GM12878 (cell line): ENCODE measurements at regions not wholly inside any gene's neighbourhood (a gene's known extent, or its start where the extent isn't known, plus 50 kb on each side); places are given as distances from the start of the nearest gene placed in this dataset.

Experiments used
- ATAC-seq: fragments of 200-7000 bp; cut with Tn5 transposase; 3 replicates; pipeline ENCODE4 v1.9.1; 2020; ENCODE audit warnings: mild to moderate bottlenecking, moderate library complexity
- BruUV-seq: library from RNA; stranded (reverse); fragments of 400-500 nt; replicated peaks from 2 replicates; lab custom pipeline; 2021; lab: Mats Ljungman, UMichigan
- CTCF ChIA-PET: fragments of 300-600 bp; sonication (Branson Sonifier 250); formaldehyde crosslinking; extraction: SDS; loops from one replicate; lab custom pipeline; 2021; ENCODE audit warnings: inconsistent platforms; lab: Yijun Ruan, JAX
- POLR2A ChIA-PET: fragments of 350-600 bp; formaldehyde crosslinking; extraction: SDS; loops from one replicate; lab custom pipeline; 2021; ENCODE audit warnings: inconsistent platforms; lab: Charles Lee
- RAD21 ChIA-PET: fragments of 300-600 bp; sonication (Branson Sonifier 250); formaldehyde crosslinking; loops from one replicate; lab custom pipeline; 2023; ENCODE audit warnings: antibody characterized with exemption; ENCODE audit not compliant: unreplicated experiment; lab: Charles Lee
- SMC1A ChIA-PET: fragments of 300-600 bp; sonication (Branson Sonifier 250); formaldehyde crosslinking; loops from one replicate; lab custom pipeline; 2023; ENCODE audit not compliant: unreplicated experiment, uncharacterized antibody; lab: Charles Lee
- DNase-seq: peaks from one replicate; pipeline ENCODE4 v3.0.0-alpha.2; 2011; ENCODE audit warnings: low read depth, low spot score
- FAIRE-seq: peaks from 3 replicates; lab custom pipeline; 2011; peaks lifted over from hg19 to GRCh38; lab: Jason Lieb, UNC
- H2AFZ ChIP-seq: 2 replicates; pipeline ENCODE4 v1.6.0; 2011; ENCODE audit warnings: low read depth, low read length, control low read depth; ENCODE audit not compliant: control insufficient read depth
- H3K27ac ChIP-seq: 2 replicates; pipeline ENCODE4 v1.5.1; 2011; ENCODE audit warnings: control low read depth; ENCODE audit not compliant: control insufficient read depth, insufficient read depth
- H3K27me3 ChIP-seq, 2 experiments: replicated peaks in 1 of 2; 2 replicates each; pipeline versions ENCODE4 v1.6.0 to v1.6.1; 2011; ENCODE audit warnings: low read length in 1 of 2; ENCODE audit not compliant: control insufficient read depth in 2 of 2, insufficient read depth in 2 of 2
- H3K36me3 ChIP-seq, 2 experiments: 2 replicates each; pipeline ENCODE4 v1.5.1; 2011; ENCODE audit warnings: low read length in 1 of 2; ENCODE audit not compliant: control insufficient read depth in 2 of 2, insufficient read depth in 2 of 2
- H3K4me1 ChIP-seq: 2 replicates; pipeline ENCODE4 v1.6.1; 2011; ENCODE audit warnings: mild to moderate bottlenecking, low read length, moderate library complexity, mixed read lengths; ENCODE audit not compliant: control insufficient read depth, insufficient read depth
- H3K4me2 ChIP-seq: 2 replicates; pipeline ENCODE4 v1.6.0; 2011; ENCODE audit warnings: control low read depth; ENCODE audit not compliant: control insufficient read depth, insufficient read depth
- H3K4me3 ChIP-seq: fragments of 200-600 bp; sonication (generic); 2 replicates; pipeline ENCODE4 v1.5.1; 2016
- H3K79me2 ChIP-seq: 2 replicates; pipeline ENCODE4 v1.6.0; 2011; ENCODE audit warnings: low read length; ENCODE audit not compliant: control insufficient read depth, insufficient read depth
- H3K9ac ChIP-seq: 2 replicates; pipeline ENCODE4 v1.8.0; 2011; ENCODE audit warnings: low read length, control low read depth, mixed read lengths; ENCODE audit not compliant: control insufficient read depth, insufficient read depth
- H3K9me3 ChIP-seq: replicated peaks from 3 replicates; pipeline ENCODE4 v1.5.1; 2011; ENCODE audit warnings: mild to moderate bottlenecking, low read length; ENCODE audit not compliant: control insufficient read depth, insufficient read depth
- H4K20me1 ChIP-seq: 2 replicates; pipeline ENCODE4 v1.6.0; 2011; ENCODE audit not compliant: control insufficient read depth, insufficient read depth
- BACH1 ChIP-seq: fragments of 450-650 bp; IDR thresholded peaks from 2 replicates; pipeline ENCODE4 v1.6.1; 2017; ENCODE audit warnings: mild to moderate bottlenecking, borderline replicate concordance
- CREB1 ChIP-seq: IDR thresholded peaks from 2 replicates; pipeline ENCODE4 v1.6.1; 2012; ENCODE audit warnings: low read depth, mild to moderate bottlenecking, inconsistent platforms
- FOXK2 ChIP-seq: fragments of 450-650 bp; IDR thresholded peaks from 2 replicates; pipeline ENCODE4 v1.6.1; 2017; ENCODE audit warnings: mild to moderate bottlenecking, moderate library complexity
- GABPA ChIP-seq: IDR thresholded peaks from 2 replicates; pipeline ENCODE4 v1.6.1; 2014; ENCODE audit warnings: antibody characterized with exemption, low read depth, mild to moderate bottlenecking, inconsistent platforms
- MXI1 ChIP-seq: fragments of 150-350 bp; IDR thresholded peaks from 2 replicates; pipeline ENCODE4 v1.6.1; 2011; ENCODE audit warnings: low read depth, mild to moderate bottlenecking, inconsistent platforms, low read length, improper control_type of control experiment
- NFYA ChIP-seq: IDR thresholded peaks from 2 replicates; pipeline ENCODE4 v1.6.1; 2011; ENCODE audit warnings: low read depth, mild to moderate bottlenecking, low read length, improper control_type of control experiment, borderline replicate concordance
- NRF1 ChIP-seq: conservative IDR thresholded peaks from 2 replicates; pipeline ENCODE4 v1.6.1; 2011; ENCODE audit warnings: mild to moderate bottlenecking, low read depth, low read length, improper control_type of control experiment
- PKNOX1 ChIP-seq: fragments of 450-650 bp; IDR thresholded peaks from 2 replicates; pipeline ENCODE4 v1.6.1; 2016; ENCODE audit warnings: mild to moderate bottlenecking
- POLR2AphosphoS2 ChIP-seq: IDR thresholded peaks from 2 replicates; pipeline ENCODE4 v1.6.1; 2011; ENCODE audit warnings: low read depth, mild to moderate bottlenecking, low read length, improper control_type of control experiment, moderate library complexity
- RAD21 ChIP-seq: IDR thresholded peaks from 2 replicates; pipeline ENCODE4 v1.6.1; 2011; ENCODE audit warnings: mild to moderate bottlenecking, low read depth, low read length, moderate library complexity; ENCODE audit not compliant: insufficient read depth
- SREBF2 ChIP-seq: IDR thresholded peaks from 2 replicates; pipeline ENCODE4 v1.6.1; 2012; ENCODE audit warnings: mild to moderate bottlenecking, low read length
- TCF3 ChIP-seq: IDR thresholded peaks from 2 replicates; pipeline ENCODE4 v1.6.1; 2012; ENCODE audit warnings: low read depth, mild to moderate bottlenecking, low read length, borderline replicate concordance; ENCODE audit not compliant: insufficient read depth
- WRNIP1 ChIP-seq: IDR thresholded peaks from 2 replicates; pipeline ENCODE4 v1.6.1; 2011; ENCODE audit warnings: low read depth, low read length, improper control_type of control experiment, borderline replicate concordance
- ZBTB33 ChIP-seq: fragments of 450-650 bp; IDR thresholded peaks from 2 replicates; pipeline ENCODE4 v1.6.1; 2017; ENCODE audit warnings: mild to moderate bottlenecking
- ZZZ3 ChIP-seq: IDR thresholded peaks from 2 replicates; pipeline ENCODE4 v1.6.1; 2011; ENCODE audit warnings: low read depth; ENCODE audit not compliant: control insufficient read depth, insufficient read length
- WGBS: methylation state at CpG from one replicate; pipeline ENCODE4 v1.1.6; 2016; ENCODE audit warnings: low lambda C conversion rate; ENCODE audit not compliant: insufficient replicate concordance, insufficient coverage; ENCODE audit errors: missing lambda C conversion rate; 5-methylcytosine and 5-hydroxymethylcytosine counted together
- in situ Hi-C: fragments of 300-500 bp; cut with MboI; formaldehyde crosslinking; loops from 9 replicates; pipeline ENCODE4 v1.14.3; 2018; ENCODE audit warnings: mixed read lengths
- intact Hi-C: fragments of 100-400 bp; cut with micrococcal nuclease; formaldehyde crosslinking; loops from one replicate; pipeline ENCODE4 v1.14.2; 2022; ENCODE audit not compliant: unreplicated experiment

GRCh38 chr21:23463365-23463764, 2143.9 kb downstream of the MRPL39 start:
- ChIA-PET RAD21 (no interaction called here), SMC1A (no interaction called here), CTCF (no interaction called here), POLR2A (no interaction called here)
- in situ Hi-C loops (no loop called here), intact Hi-C loops (no loop called here)
- Histone ChIP-seq H3K79me2 (no peaks in the 10 kb centered on the region), H3K4me2 (no peak overlapping the region), H3K9ac (no peak overlapping the region), H3K36me3 (no peaks in the 10 kb centered on the region), H3K9me3 (no peaks in the 10 kb centered on the region), H4K20me1 (no peaks in the 10 kb centered on the region), H3K4me1 (no peaks in the 10 kb centered on the region), H3K4me3 (no peak overlapping the region), H2AFZ (no peak overlapping the region), H3K27me3 (no peaks in the 10 kb centered on the region), H3K27ac (no peak overlapping the region)
- 0% methylated on average over 1 of the region's 1 CpG for WGBS
- no peak for DNase-seq
- no peak for ATAC-seq
- TF ChIP-seq TCF3 (no peak), NRF1 (no peak), ZBTB33 (no peak), SREBF2 (no peak), WRNIP1 (no peak), RAD21 (no peak), CREB1 (no peak), PKNOX1 (no peak), BACH1 (no peak), POLR2AphosphoS2 (no peak), GABPA (no peak), NFYA (no peak), FOXK2 (no peak), MXI1 (no peak), ZZZ3 (no peak)
- BruUV-seq: no TSS peak
- no peak for FAIRE-seq
